Activated CD4-positive, alpha-beta memory T cell treated with anti-CD3 and anti-CD28 coated beads, Interleukin-2, amount 10 ng/mL, durations not matched to agents 7 days and 5 days (primary cell): ENCODE measurements at regions not wholly inside any gene's neighbourhood (a gene's known extent, or its start where the extent isn't known, plus 50 kb on each side); places are given as distances from the start of the nearest gene placed in this dataset.

Experiments
- CTCF ChIA-PET: fragments of 350-600 bp; sonication (Branson Sonifier 250); formaldehyde crosslinking; loops from one replicate; lab custom pipeline; 2021; ENCODE audit warnings: antibody characterized with exemption, inconsistent platforms; lab: Charles Lee
- POLR2A ChIA-PET: fragments of 350-600 bp; sonication (Branson Sonifier 250); formaldehyde crosslinking; loops from one replicate; lab custom pipeline; 2021; ENCODE audit warnings: antibody characterized with exemption; lab: Charles Lee
- DNase-seq: peaks from one replicate; pipeline ENCODE4 v3.0.0-alpha.2; 2020
- H3K27ac Mint-ChIP-seq: one replicate; pipeline ENCODE4 v1.8.0; 2021; ENCODE audit warnings: mild to moderate bottlenecking, mixed read lengths
- H3K27me3 Mint-ChIP-seq: one replicate; pipeline ENCODE4 v1.8.0; 2021; ENCODE audit warnings: mixed read lengths
- H3K36me3 Mint-ChIP-seq: one replicate; pipeline ENCODE4 v1.8.0; 2021; ENCODE audit warnings: low read depth, mixed read lengths
- H3K4me1 Mint-ChIP-seq: one replicate; pipeline ENCODE4 v1.8.0; 2021; ENCODE audit warnings: mixed read lengths
- H3K4me3 Mint-ChIP-seq: one replicate; pipeline ENCODE4 v1.8.0; 2021; ENCODE audit warnings: mild to moderate bottlenecking, mixed read lengths
- H3K9me3 Mint-ChIP-seq: one replicate; pipeline ENCODE4 v1.8.0; 2021; ENCODE audit warnings: mixed read lengths

- Mint-ChIP-seq H3K4me1 (no peaks in the 10 kb centered on the region), H3K4me3 (no peak overlapping the region), H3K9me3 (peaks cover 2% of the 10 kb centered on the region), H3K36me3 (no peaks in the 10 kb centered on the region), H3K27me3 (no peaks in the 10 kb centered on the region), H3K27ac (no peak overlapping the region)
- ChIA-PET POLR2A (no interaction called here), CTCF (no interaction called here)
- no peak for DNase-seq
Observed at GRCh38 chr3:147216143-147216673, 190.1 kb downstream of the ZIC4 start.

DNA sequence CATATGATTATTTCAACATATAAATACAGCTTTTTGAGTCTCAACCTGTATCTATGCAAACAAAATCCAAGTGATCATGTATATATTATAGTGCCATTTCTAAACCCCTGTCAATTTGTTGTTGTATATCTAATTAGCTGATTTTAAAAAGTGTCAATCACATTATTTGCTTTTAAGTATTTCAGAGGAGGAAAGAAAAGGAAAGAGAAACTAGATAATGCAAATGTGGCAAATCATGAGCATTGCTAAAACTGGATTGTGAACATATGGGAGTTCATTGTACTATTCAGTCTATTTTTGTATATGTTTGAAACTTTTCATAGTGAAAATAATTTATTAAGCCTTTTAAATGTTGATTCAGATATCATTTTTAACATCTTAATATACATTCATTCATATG lies 190.7 kb downstream of the ZIC4 start:
- ChIA-PET POLR2A (no interaction called here), CTCF (no interaction called here)
- no peaks in the 10 kb centered on the region for H3K27me3 Mint-ChIP-seq
- no peaks in the 10 kb centered on the region for H3K36me3 Mint-ChIP-seq
- no peak for DNase-seq
- no peaks in the 10 kb centered on the region for H3K4me1 Mint-ChIP-seq
- H3K4me3 Mint-ChIP-seq = no peak overlapping the region
- no peak overlapping the region for H3K27ac Mint-ChIP-seq
- peaks cover 2% of the 10 kb centered on the region for H3K9me3 Mint-ChIP-seq

- no peak for DNase-seq
- Mint-ChIP-seq H3K4me1 (no peaks in the 10 kb centered on the region), H3K4me3 (no peak overlapping the region), H3K27ac (no peak overlapping the region), H3K27me3 (no peaks in the 10 kb centered on the region), H3K9me3 (peaks cover 2% of the 10 kb centered on the region), H3K36me3 (no peaks in the 10 kb centered on the region)
- ChIA-PET CTCF (no interaction called here), POLR2A (no interaction called here)
Observed at GRCh38 chr3:147213633-147214032, 192.7 kb downstream of the ZIC4 start.

GRCh38 chr3:147210676-147211075 lies 195.7 kb downstream of the ZIC4 start:
- Mint-ChIP-seq H3K4me1 (no peaks in the 10 kb centered on the region), H3K27ac (no peak overlapping the region), H3K36me3 (no peaks in the 10 kb centered on the region), H3K27me3 (no peaks in the 10 kb centered on the region), H3K9me3 (peaks cover 4% of the 10 kb centered on the region), H3K4me3 (no peak overlapping the region)
- DNase-seq = no peak
- POLR2A ChIA-PET = no interaction called here
- CTCF ChIA-PET = no interaction called here

DNA sequence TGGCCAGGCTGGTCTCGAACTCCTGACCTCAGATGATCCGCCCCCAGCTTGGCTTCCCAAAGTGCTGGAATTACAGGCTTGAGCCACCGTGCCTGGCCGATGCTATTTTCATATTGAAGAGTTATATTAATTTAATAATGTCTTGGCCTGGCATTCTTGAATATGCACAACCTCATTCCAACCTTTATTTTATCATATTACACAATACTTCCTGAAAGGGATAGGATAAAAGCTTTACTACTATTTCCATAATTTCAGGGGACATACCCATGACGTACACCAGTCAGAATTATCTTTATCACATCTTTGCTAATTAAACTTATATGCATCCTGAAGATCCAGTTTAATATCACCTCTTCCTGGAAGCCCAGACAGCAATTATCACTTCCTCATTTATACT lies 205.3 kb downstream of the ZIC4 start:
- Mint-ChIP-seq H3K27me3 (no peaks in the 10 kb centered on the region), H3K4me3 (no peak overlapping the region), H3K36me3 (no peaks in the 10 kb centered on the region), H3K9me3 (peaks cover 3% of the 10 kb centered on the region), H3K27ac (no peak overlapping the region), H3K4me1 (no peaks in the 10 kb centered on the region)
- ChIA-PET POLR2A (no interaction called here), CTCF (no interaction called here)
- DNase-seq = no peak

- no peak overlapping the region for H3K4me3 Mint-ChIP-seq
- POLR2A ChIA-PET = no interaction called here
- CTCF ChIA-PET = no interaction called here
- H3K4me1 Mint-ChIP-seq = no peaks in the 10 kb centered on the region
- no peaks in the 10 kb centered on the region for H3K27me3 Mint-ChIP-seq
- H3K27ac Mint-ChIP-seq = no peak overlapping the region
- peaks cover 3% of the 10 kb centered on the region for H3K9me3 Mint-ChIP-seq
- H3K36me3 Mint-ChIP-seq = no peaks in the 10 kb centered on the region
- no peak for DNase-seq
Observed at GRCh38 chr3:147200545-147200944, 205.8 kb downstream of the ZIC4 start.

DNA sequence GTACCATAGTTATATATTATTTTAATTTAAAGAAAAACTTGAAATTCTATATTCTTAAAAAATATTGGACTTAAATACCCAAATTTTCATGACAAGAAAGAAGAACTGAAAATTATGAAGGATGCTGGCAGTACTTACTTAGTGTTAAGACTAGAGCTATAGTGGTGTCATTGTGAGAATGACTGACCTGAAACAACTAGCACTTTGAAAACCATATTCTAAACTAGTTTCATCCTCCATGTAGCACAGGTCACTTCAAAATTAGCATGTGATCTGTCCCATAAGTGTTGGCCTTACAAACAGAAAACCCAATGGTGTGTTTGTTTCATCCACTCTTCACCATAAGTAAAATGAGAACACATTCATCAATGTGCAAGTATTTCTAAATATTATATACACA lies 208.6 kb downstream of the ZIC4 start:
- DNase-seq = no peak
- ChIA-PET CTCF (no interaction called here), POLR2A (no interaction called here)
- no peaks in the 10 kb centered on the region for H3K27me3 Mint-ChIP-seq
- no peaks in the 10 kb centered on the region for H3K36me3 Mint-ChIP-seq
- no peak overlapping the region for H3K27ac Mint-ChIP-seq
- H3K4me1 Mint-ChIP-seq = no peaks in the 10 kb centered on the region
- H3K9me3 Mint-ChIP-seq = peaks cover 3% of the 10 kb centered on the region
- H3K4me3 Mint-ChIP-seq = no peak overlapping the region

DNA sequence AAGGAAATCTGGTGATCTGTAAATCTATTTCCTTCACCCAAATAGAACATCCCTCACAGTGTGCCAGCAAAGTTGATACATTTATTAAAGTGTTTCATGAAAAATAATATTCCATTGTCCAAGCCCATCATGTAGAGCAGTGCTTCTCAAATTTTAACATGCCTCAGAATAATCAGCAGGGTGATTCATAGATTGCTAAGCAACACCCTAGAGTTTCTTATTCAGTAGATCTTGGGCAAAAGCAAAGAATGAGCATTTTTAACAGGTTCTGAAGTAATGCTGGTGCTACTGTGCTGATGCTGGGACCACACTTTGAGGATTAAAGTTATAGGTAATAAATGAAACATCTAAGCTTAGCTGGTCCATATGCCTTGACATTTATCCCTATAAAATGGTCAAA lies 210.5 kb downstream of the ZIC4 start:
- Mint-ChIP-seq H3K36me3 (no peaks in the 10 kb centered on the region), H3K4me3 (no peak overlapping the region), H3K9me3 (peaks cover 3% of the 10 kb centered on the region), H3K27me3 (no peaks in the 10 kb centered on the region), H3K27ac (no peak overlapping the region), H3K4me1 (no peaks in the 10 kb centered on the region)
- no peak for DNase-seq
- CTCF ChIA-PET = no interaction called here
- POLR2A ChIA-PET = no interaction called here

DNA sequence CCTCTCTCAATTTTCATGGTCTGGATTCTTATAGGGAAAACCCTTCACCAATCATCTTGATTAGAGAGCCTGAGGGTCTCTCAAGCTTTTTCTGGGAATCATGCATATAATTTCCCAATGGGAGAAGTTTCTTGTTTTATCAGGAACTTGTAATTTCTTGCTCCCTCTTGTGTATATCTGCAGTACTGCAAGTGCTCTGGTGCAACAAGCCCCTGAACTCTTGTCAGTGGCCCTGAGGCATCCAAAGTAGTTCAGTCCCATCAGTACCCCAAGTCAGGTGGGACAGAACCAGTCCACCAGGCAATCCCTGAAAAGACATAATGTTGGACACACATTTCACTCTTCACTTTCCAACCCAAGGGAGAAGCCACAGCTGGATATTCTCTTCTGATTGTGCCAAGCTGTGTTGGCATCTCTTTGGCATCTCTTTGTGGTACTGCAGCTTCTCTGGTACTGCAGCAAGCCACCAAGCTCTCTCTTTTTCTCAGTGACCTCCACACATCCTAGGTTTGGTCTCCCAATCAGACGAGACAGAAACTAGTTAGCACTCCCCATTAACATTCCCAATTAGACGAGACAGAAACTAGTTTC lies 214.5 kb downstream of the ZIC4 start:
- no peak overlapping the region for H3K27ac Mint-ChIP-seq
- H3K36me3 Mint-ChIP-seq = no peaks in the 10 kb centered on the region
- no peaks in the 10 kb centered on the region for H3K4me1 Mint-ChIP-seq
- DNase-seq = no peak
- ChIA-PET POLR2A (no interaction called here), CTCF (no interaction called here)
- H3K27me3 Mint-ChIP-seq = no peaks in the 10 kb centered on the region
- H3K4me3 Mint-ChIP-seq = no peak overlapping the region
- peaks cover 2% of the 10 kb centered on the region for H3K9me3 Mint-ChIP-seq

DNA sequence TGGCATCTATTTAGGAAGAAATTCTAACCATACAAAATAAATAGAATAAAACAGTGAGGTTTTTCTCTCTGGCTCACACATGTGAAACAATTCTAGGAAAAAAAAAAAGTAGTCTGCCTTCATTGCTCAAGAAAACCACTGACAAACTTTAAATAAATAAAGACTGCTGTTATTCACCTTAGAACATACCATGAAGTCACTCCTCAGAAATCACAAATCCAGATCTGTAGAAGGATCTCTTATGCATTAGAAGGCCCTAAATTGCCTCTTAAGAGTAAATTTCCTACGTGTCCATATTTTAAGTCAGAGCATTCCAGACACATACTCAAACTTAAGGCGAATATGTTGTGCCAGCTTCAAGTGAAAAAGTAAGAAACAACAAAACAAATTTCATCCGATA lies 217.3 kb downstream of the ZIC4 start:
- Mint-ChIP-seq H3K9me3 (peaks cover 2% of the 10 kb centered on the region), H3K4me3 (no peak overlapping the region), H3K36me3 (no peaks in the 10 kb centered on the region), H3K4me1 (no peaks in the 10 kb centered on the region), H3K27ac (no peak overlapping the region), H3K27me3 (no peaks in the 10 kb centered on the region)
- no peak for DNase-seq
- ChIA-PET CTCF (no interaction called here), POLR2A (no interaction called here)

GRCh38 chr3:147187687-147188086 lies 218.7 kb downstream of the ZIC4 start:
- Mint-ChIP-seq H3K4me1 (no peaks in the 10 kb centered on the region), H3K4me3 (no peak overlapping the region), H3K9me3 (peaks cover 2% of the 10 kb centered on the region), H3K27me3 (no peaks in the 10 kb centered on the region), H3K27ac (no peak overlapping the region), H3K36me3 (no peaks in the 10 kb centered on the region)
- ChIA-PET POLR2A (no interaction called here), CTCF (no interaction called here)
- DNase-seq = no peak

DNA sequence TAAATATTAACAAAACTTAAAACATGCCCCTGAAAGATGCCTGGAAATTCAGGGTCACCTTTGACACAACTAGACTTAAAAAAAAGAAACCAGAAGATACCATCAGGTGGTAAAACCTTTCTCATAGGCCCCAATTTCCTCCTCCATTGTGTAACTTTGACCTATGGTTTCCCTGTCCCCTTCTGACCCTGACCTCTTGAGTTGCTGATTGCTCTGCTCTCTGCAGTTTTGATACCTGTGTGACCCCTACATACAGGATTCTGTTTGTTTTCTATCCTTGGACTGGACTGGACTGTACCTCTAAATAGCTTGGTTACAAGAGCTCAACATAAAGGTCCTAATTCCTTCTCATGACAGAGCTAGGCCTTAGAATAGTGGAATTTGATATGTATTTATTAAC lies 220.6 kb downstream of the ZIC4 start:
- DNase-seq = no peak
- Mint-ChIP-seq H3K36me3 (no peaks in the 10 kb centered on the region), H3K4me1 (no peaks in the 10 kb centered on the region), H3K4me3 (no peak overlapping the region), H3K27ac (no peak overlapping the region), H3K27me3 (no peaks in the 10 kb centered on the region), H3K9me3 (peaks cover 2% of the 10 kb centered on the region)
- ChIA-PET POLR2A (no interaction called here), CTCF (no interaction called here)

GRCh38 chr3:147184794-147185193 lies 221.5 kb downstream of the ZIC4 start:
- POLR2A ChIA-PET = no interaction called here
- Mint-ChIP-seq H3K27me3 (no peaks in the 10 kb centered on the region), H3K36me3 (no peaks in the 10 kb centered on the region), H3K9me3 (peaks cover 2% of the 10 kb centered on the region), H3K4me1 (no peaks in the 10 kb centered on the region), H3K27ac (no peak overlapping the region), H3K4me3 (no peak overlapping the region)
- CTCF ChIA-PET = no interaction called here
- DNase-seq = no peak

GRCh38 chr3:147173257-147173656 lies 233.1 kb downstream of the ZIC4 start:
- ChIA-PET CTCF (no interaction called here), POLR2A (no interaction called here)

More at GRCh38 chr3:147173257-147173656, 233.1 kb downstream of the ZIC4 start:
- Mint-ChIP-seq H3K27me3 (no peaks in the 10 kb centered on the region), H3K27ac (no peak overlapping the region), H3K4me3 (no peak overlapping the region), H3K9me3 (no peaks in the 10 kb centered on the region), H3K36me3 (no peaks in the 10 kb centered on the region), H3K4me1 (no peaks in the 10 kb centered on the region)
- DNase-seq = no peak
